Activated CD4-positive, alpha-beta T cell treated with anti-CD3 and anti-CD28 coated beads, Interleukin-2, amount 50 U/mL, for 4 hours (primary cell): ENCODE measurements at regions not wholly inside any gene's neighbourhood (a gene's known extent, or its start where the extent isn't known, plus 50 kb on each side); places are given as distances from the start of the nearest gene placed in this dataset.
"Not testable (repeated sequence)": the region's sequence is repeated elsewhere in the genome, so short reads cannot be mapped to it uniquely, and the experiment has no call there.

Source experiments
- DNase-seq, 2 experiments: peaks; one replicate each; pipeline ENCODE4 v3.0.0-alpha.2; 2020

DNA sequence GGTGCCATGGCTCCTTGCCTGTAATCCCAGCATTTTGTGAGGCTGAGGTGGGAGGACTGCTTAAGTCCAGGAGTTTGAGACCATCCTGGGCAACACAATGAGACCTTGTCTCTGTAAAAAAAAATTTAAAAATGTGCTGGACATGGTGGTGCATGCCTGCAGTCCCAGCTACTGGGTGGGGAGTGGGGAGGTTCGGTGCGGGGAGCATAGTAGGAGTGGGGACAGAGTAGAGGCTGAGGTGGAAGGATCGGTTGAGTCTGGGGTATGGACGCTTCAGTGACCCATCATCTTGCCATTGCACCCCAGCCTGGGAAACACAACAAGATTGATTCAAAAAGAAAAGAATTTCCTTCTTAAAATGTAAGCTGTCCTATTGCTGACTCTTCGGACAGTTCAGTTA lies 1490.0 kb upstream of the GBE1 start:
- DNase-seq: no peak

DNA sequence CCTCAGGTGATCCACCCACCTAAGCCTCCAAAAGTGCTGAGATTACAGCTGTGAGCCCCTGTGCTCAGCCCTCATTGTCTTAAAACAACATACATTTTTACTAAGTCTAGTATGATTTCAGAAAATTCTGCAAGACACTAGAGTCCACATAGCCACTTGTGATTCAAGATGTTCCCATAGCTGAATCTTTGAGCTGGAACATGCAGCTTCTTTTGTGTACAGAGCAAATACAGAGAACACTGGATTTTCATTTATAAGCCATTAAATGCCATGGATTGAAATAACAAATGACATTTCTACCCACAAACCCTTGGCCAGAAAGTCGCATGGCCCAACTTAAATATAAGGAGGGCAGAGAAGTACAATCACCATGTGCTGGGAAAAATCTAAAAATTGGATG lies 1489.2 kb upstream of the GBE1 start:
- DNase-seq: no peak

DNA sequence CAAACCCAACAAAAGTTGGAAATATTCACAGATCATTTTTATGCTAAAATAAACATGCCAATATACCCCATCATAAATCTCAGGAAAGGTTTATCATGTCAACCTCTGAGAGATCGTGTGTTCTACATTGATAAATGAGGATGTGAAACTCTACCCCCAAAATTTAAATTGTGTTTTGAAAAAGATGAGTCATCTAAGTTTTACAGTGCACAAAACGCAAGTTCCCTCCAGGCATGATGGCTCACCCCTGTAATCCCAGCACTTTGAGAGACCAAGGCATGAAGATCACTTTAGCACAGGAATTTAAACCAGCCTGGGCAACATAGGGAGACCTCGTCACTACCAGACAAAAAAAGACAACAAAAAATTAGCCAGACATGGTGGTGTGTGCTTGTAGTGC lies 1487.0 kb upstream of the GBE1 start:
- DNase-seq: no peak

DNA sequence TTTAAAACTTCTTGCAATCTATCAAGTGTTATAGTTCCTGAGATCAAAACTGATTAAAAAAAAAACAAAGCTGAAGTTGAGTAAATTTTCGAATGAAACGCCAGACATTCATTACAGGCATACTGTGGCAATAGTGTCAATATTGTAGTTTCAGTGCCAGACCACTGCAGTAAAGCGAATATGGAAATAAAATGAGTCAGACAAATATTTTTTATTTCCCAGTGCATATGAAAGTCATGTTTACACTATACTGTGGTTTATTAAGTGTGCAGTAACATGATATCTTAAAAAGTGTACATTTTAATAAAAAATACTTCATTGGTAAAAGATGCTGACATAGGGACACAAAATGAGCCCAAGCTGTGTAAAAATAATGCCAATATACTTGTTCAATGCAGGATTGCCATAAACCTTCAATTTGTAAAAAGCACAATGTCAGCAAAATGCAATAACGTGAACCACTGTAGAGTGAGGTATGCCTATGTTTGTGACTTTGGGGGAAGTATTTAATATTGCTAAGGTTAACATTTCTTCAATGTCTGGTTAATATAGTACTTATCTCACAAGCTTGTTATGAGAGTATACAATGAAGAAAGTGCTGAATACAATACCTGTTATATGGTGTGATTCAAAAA lies 1473.9 kb upstream of the GBE1 start:
- DNase-seq: no peak

DNA sequence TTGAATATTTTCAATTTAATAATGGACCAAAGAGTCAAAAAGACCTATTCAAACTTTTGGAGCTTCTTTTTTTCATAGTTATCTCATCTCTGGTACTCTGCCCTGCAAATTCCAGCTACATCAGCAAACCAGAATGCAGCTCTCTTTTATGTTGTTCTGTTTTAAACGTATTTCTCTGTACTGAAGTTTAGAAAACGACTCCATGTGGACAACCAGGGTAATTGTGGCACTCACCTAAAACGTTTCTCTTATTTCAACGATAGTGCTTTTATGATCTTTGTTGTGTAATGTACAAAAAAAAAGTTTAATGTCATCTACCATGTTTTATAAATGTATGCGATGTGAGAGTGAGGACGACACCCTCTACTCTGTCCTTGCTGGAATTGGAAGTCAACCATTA lies 1472.3 kb upstream of the GBE1 start:
- DNase-seq: no peak

DNA sequence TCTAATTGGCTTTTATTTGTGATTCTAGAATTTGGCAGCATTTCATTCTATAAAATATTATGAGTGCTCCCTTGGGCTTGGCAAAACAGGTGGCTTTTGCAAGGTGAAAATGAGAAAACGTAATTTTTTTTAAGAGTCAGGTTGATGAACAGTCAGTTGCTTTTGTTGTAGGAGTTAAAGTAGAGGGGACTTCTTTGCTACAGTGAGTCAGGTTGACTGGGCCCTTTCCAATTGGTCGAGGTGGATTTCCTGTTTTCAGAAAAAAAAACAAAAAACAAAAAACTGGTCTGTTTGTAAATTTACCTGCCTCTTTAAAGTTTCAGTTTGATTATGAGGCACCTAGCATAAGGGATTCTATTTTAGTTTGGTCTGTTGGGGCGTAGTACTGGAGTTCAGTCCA lies 1469.4 kb upstream of the GBE1 start:
- no peak for DNase-seq

DNA sequence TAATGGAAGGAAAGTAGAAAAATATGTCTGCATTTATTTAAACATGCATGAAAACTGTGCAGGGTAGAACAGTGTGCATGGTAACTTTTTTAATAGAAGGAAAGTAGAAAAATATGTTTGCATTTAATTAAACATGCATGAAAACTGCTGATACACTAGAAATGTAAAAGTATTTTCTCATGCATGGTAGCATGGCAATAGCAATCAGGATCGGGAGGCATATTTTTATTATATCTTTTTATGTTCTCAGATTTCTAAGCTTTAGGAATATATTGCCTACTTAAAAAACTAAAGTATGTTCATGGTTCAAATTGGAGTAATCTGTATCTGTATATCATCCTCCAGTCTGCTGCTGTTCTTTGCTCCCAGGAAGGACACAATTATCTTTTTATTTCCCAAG lies 1468.9 kb upstream of the GBE1 start:
- DNase-seq: no peak

DNA sequence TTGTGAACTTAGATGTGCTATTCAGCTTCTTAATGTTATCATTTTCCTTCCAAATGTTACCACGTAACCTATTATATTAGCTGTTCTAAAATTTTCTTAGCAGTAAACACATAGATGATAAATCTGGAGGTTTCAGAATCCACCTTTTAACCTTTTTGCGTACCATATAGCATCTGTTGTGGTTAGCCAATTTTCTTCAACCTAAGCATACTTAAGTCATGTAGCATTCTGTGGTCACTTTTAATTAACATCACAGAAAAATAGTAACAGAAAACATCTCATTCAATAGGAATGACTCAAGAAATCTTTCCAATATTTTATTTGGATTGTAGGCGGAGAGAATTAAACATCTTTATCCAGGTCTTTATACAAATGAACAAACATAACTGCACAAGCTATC lies 1465.3 kb upstream of the GBE1 start:
- no peak for DNase-seq

DNA sequence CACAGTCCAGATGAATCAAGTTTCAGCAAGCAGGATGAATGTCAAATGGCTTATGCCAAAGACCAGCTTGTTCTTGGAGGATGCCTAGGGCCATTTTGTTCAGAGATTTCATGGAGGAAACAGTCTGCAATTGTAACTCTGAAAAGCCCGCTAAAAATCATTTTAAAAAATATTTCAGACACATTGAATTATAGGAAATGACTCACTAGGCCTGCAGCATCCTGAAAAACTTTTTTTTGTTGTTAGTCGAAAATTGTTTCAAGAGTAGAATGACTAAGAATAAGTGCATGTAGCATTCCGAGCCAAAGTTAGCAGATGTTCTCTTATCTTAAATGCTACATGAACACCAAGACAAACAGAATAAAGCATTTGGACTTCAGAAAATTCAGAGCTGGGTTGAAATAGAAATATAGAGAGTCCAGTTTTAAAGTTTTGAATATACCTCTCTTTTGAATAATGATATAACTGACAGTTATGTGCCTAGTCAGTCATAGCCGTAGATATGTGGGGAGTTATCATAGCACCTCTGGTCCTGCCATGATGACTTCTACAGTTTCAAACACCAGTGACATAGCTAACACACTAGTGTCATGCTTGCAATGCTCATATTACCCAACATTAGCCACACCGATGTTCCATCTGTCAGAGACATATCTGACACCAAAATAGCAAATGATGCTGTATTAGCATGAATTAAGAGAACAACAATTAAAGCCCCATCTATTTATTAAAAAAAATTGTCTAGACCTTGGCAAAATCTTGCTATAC lies 1462.8 kb upstream of the GBE1 start:
- DNase-seq: no peak

DNA sequence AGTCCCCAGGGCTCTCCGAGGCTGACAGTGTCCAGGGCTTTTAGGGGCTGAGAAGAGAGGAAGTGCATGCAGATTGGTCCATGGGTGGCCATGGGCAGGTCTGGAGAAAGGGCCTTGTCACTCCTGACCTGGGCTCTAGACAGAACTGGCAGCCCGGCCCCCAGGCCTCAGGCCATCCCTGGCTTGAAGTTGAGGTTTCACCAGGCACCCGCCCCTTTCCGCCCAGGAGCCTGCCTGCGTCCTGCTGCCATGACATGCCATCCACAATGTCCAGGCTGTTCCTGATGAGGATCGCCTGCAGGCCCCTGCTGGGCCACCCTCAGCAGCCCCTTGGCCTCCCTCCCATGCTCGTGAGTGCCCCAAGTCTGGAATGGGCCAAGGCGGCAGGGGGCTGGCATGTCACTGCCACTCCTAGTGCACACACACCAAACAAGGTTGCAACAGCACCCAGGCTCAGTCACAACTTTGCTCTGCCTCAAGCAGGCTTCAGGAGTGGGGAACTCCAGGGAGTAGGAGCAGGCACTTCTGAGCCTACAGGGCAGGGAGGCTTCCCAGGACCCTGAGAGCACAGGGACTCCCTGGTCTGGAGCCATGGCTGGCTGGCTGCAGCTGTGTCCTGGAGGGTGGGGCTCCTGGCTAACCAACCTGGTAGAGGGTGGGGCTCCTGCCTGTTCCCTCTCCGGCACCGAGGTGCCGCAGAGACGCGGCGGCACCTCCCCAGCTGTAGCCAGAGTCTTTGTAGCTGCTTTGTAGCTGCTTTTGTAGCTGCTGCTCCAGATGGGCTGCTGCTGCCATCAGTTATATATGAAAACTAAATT lies 1457.1 kb upstream of the GBE1 start:
- no peak for DNase-seq

DNA sequence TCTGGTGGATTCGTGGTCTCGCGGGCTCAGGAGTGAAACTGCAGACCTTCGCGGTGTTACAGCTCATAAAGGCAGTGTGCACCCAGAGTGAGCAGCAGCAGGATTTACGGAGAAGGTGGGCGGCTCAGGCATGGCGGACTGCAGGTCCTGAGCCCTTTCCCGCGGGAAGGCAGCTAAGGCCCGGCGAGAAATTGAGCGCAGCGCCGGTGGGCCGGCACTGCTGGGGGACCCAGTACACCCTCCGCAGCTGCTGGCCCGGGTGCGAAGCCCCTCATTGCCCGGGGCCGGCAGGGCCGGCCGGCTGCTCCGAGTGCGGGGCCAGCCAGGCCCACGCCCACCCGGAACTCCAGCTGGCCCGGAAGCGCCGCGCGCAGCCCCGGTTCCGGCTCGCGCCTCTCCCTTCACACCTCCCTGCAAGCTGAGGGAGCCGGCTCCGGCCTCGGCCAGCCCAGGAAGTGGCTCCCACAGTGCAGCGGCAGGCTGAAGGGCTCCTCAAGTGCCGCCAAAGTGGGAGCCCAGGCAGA lies 1456.2 kb upstream of the GBE1 start:
- not testable (repeated sequence) for DNase-seq

DNA sequence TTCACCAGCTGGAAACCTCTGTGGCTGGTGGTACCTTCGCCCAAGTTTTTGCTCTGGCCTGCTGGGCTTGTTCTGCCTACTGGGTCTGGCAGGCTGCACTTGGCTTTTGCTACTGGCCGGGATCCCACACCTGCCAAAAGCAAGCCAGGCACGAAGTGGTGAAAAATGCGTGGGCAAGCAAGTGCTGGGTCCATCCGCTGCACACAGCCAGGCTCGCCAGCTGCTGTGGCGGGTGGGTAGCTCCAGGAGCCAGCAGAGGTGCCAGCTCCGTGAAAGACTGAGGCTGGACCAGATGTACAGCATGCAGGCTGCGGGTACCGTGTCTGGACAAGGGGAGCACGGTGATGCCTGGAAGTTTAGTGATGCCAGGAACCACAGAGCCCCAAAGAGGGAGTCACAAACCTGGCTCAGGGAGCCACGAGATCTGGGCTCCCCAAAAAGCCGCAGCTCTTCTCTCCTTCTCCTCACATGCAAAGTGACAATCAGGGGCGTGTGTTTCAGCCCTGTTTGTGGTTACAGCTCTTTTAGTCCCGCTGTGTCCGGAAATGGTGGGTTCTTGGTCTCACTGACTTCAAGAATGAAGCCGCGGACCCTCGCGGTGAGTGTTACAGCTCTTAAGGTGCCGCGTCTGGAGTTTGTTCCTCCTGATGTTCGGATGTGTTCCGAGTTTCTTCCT lies 1455.6 kb upstream of the GBE1 start:
- no peak for DNase-seq

DNA sequence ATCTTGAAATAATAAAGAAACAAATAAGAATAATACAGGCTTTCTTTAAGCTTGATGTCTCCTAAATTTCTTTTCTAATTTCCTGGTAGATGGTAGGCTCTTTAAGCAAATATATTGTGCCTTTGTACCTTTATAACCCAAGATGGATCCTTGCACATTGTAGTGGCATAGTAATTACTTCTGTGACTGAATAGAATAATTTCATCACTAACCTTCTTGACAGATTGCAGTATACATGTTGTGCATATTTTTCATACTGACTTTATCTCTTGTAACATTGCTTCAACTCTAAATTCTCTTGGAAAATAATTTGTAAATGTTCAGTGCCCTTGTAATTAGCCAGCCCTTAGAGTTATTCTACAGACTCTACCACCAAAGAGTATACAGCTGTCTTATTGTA lies 1433.8 kb upstream of the GBE1 start:
- no peak for DNase-seq

DNA sequence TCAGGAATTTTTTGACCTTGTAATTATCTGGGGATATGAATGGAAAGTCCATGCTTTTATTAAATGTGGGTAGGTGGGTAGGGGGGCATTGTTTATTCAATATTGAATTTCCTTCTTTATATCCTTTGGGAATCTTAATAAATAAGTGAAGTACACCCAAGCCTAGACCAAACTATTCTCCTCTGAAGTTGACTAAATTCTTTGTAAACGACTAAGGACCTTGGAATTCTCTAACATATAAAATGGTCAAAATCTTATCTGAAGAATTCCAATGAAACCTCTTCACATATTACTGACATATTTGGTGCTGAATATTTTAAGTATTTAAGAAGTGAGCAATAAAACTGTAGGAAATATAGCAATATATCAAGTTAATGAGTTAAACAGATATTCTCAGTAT lies 1432.1 kb upstream of the GBE1 start:
- DNase-seq: no peak

DNA sequence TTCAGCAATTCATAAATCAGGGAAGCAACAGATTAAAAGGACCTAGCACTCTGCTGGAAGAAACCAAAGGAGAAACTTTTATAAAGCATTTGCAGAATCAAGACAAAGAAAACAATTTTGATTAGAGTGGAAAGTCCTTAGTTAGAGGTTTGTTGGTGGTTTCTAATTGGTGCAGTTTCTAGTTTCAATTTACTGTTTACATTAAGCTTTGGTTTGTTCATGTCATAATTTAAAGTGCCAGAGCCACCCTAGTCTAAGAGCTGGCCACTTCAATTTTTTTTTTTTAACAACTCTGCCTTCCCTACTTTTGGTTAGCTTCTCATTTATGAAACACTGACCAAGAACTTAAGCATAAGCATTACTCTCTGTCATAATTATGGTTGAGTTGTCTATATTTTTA lies 1428.2 kb upstream of the GBE1 start:
- no peak for DNase-seq

DNA sequence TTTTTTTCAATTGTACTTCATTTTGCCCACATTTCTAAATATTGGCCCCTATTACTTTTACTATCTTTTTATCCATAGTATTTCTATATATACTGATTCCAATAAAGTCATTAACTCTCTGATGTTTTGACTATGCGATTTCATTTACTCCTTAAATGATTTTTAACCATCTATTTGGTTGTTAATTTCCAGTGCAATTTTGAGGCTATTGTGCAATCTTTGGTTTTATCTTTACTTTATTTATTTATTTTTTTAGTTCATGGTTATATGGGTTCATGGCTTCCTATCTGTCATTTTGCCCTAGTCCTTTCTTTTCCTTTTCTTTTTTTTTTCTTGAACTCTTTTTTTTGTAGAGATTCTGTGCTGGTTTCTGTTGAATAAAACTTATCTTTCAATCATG lies 1408.0 kb upstream of the GBE1 start:
- DNase-seq: no peak

DNA sequence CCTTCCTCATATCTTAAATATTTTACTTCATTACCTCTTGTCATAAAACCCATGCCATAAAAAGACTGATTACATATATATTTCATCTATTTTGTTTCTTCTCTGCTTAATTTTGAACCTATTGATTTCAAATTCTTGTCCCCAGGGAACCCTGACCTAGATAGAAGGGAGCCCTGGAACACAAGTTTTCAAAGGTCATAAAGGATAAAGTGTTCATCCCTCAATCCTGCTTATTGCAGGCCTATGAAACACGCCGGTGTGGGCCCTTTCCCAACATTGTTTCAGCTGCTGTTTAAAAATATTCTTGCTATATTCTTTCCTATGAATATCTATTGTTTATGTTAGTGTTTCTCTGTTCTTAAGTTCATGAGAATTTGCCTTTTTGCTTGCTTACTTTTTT lies 1389.5 kb upstream of the GBE1 start:
- no peak for DNase-seq

DNA sequence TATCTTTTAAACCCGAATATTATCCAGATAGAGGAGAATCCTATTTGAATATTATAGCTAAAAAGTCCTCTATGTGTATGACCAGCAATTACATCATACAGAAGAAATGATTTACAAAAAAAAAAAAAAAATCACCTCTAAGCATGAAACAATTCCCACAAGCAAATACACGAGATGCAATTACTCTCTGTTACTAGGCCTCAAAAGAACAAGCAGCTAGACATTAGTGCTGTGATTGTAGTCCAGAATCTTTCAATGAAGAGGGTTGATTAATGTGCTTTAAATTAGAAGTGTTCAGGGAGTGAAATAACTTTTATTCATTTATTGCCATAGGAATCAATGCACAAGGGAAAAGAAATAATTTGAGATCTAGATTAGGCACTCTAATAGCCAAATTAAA lies 1379.5 kb upstream of the GBE1 start:
- no peak for DNase-seq

DNA sequence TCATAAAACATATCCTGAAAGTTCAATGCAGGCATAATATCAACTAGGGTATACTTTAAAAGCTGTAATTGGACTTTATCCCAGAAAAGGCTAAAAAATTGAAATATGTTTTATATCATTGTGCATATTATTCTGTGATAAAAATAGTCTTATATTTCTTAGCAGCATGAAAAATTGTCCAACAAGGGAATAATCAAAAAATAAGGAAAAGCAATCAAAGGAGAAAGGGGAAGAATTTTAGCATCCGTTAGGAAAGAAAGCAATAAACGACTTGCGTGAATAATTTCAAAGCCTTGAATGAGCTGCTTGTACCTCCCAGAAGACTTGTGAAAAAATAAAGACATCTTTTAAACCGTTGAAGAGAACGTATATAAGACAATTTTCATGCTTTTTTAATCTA lies 1369.8 kb upstream of the GBE1 start:
- DNase-seq: no peak

DNA sequence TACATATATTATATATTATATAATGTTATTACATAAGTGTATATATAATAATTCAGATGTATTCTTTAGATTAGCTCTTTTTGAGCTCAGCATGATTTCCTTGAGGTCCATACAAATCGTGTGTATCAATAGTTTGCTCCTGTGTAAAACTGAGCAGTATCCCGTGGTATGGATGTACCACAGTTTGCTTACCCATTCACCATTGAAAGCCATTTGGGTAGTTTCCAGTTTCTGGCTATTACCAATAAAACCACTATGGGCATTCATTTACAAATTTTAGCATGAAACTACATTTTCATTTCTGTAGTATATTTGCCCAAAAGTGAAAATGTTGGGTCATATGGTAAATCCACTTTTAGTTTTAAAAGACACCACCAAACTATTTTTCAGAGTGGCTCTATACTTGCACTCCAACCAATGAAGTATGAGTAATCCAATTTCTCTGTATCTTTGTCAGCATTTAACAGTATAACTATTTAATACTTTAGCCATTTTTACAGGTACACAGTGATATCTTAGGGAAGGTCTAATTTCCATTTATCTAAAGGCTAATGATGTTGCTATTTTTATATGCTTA lies 1361.4 kb upstream of the GBE1 start:
- no peak for DNase-seq

DNA sequence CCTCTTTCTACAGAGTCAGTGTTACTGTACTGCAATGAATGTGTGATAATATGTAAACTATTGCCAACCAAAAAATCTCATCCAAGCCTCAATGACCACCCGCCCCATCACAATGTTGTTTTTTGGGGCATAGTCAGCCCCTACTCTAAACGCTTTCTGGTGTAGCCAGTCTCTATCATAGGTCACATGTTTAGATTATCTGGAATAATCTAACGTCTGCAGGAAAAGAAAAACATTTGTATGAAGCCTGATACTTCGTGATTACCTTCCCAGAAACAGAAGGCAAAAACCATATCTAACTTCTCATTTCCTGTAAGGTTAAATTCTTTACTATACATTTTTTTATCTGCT lies 1331.8 kb upstream of the GBE1 start:
- DNase-seq: no peak

DNA sequence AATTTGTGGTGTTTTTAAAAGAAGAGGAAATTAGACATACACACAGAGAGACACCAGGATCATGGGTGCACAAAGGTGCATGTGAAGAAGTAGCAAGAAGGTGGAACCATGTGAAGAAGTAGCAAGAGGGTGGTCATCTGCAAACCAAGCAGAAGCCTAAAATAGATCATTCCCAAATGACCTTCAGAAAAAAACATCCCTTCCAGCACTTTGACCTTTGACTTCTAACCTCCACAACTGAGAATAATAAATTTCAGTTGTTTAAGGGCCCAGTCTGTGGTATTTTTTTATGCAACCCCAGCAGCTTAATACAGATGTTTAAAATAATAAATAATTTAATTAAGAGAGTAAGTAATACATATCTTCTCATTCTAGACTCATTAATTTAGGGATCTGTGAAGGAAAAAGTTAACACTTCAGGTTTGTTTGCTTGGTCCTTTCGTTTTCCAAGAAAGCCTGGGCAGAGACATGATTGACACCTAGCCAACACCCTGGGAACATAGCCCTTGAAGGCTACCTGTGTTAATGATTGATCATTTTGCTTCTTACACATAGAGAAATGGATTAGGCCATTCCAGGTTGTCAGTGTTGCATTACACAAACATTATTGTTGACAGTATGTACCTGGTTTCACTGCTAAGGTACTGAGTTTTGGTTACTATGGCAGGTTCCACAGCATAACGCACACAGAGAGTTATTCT lies 1331.2 kb upstream of the GBE1 start:
- no peak for DNase-seq
